ENCODE measurements at regions not wholly inside any gene's neighbourhood (a gene's known extent, or its start where the extent isn't known, plus 50 kb on each side); places are given as distances from the start of the nearest gene placed in this dataset.

GRCh38 chr12:77343291-77343690 lies 277.9 kb upstream of the E2F7 start:
- DNase-seq: no peak

- DNase-seq: no peak
These were observed 276.9 kb upstream of the E2F7 start for GRCh38 chr12:77342253-77342652.

GRCh38 chr12:77339610-77340009 lies 274.2 kb upstream of the E2F7 start:
- DNase-seq: no peak

DNA sequence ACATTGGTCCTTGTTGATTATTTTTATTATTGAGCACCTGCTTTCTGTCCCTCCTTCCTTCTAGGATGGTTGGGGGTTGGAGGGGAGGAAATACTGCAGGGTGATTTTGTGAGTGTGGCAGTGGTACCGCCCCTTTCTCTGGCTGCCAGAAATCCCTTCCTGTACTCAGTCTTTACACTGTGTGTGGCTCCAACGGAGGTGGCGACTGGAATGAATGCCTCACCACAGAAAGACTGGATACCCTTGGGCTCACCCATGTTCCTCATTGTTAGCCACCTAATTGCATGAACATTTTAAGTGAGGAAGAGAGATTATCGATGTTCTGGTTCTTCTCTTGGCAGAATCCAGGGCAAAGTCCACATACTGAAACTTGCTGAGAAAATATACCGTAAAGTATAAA lies 272.0 kb upstream of the E2F7 start:
- DNase-seq: no peak

- no peak for DNase-seq
These were observed 269.4 kb upstream of the E2F7 start for GRCh38 chr12:77334806-77335205.

- DNase-seq: no peak
These were observed 263.0 kb upstream of the E2F7 start for GRCh38 chr12:77328326-77328725.

DNA sequence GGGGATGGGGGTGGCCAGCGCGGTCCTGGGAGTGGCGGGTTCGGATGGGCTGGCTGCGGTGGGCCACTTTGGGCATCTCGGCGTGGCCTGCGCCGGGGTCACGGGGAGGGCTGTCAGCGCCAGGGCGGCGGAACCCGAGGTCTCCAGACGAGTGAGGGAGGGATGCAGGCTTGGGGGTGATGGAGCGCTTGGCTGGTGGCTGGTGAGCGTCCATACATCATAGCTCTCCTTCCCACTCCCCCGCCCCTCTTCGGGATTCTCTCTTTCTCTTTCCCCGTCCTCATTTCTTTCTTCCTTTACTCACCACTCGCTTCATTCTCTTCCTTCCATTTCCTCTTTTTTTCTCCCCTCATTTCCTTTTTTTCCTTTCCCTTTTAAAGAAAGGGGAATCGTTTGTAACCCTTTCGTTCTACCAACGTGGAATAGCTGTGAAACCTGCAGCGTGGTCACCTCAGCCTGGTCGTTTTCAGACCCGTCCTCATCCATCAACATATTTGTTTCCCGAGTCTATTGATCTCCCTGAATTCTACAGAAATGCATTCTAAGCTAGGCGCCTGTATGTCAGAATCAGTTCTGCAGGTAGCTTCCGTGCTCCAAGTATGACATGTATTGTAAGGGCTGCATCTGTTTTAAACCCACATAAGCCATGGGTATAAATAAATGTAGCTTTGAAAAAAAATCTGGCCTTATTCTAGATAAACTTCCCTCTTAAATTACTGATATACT lies 260.3 kb upstream of the E2F7 start:
- DNase-seq: no peak

DNA sequence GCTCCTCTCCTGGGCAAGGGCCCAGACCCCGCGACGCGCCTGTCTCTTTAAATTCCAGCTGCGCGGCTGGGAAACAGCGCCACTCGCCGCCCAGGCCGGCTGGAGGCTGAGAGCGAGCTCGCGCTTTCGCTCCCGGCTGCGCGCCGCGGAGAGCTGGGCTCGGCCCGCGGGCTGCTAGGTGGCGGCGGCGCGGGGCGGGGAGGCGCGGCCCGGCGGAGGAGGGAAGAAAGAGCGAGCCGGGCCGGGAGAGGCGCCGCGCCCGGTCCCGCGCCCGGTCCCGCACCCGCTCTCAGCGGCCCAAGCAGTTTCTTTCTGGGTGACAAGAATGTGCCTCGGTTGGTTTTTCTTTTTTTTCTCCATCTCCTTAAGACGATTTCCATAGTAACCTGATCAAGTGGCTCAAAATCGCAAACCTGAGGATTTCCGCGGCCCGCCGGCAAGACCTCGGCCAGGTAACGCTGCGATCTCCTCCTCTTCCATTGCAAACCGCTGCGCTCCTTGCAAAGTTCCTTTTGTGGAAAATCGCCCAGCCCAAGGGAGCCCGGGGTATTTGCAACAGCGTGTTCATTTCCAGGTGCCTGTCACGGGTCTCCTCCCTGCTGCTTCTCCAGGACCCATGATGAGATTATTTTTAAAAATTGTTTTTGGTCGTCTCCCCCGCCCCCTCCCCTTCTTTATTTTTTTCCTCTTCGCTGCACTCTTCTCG lies 259.5 kb upstream of the E2F7 start:
- DNase-seq: peak in 1 of 2 experiments; percentile 5

- no peak for DNase-seq
These were observed 259.0 kb upstream of the E2F7 start for GRCh38 chr12:77324416-77324762.

DNA sequence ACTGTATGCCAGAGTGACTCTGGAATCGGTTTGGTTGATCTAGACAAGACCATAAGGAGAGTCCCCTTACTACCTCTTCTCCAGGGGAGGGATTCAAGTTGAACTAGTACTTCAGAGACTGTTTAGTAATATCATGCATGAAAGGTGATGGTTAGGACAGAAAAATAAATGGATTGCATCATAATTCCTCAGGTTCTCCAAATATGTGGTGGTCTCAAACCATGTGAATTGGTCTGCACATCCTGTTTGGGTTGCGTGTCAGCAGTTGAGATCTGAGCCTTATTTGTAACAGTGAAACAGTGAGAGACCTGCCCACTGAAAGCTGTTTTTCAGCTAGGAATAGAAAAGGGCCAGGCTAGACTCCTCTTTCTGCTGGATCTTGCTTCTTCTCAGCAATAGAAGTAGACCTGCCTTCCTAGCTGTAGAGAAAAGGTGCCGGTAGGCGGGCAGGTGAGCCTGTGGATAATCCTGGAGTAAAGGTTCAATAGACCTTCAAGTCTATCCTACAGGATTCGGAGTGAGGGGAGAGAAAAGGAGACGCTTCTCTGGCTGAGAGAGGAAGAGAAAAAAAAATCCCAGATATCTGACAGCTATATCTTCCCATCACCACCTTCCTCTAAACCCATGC lies 258.5 kb upstream of the E2F7 start:
- DNase-seq: no peak

- DNase-seq: no peak
These were observed 253.8 kb upstream of the E2F7 start for GRCh38 chr12:77319166-77319565.

- DNase-seq: no peak
These were observed 250.0 kb upstream of the E2F7 start for GRCh38 chr12:77315407-77315806.

GRCh38 chr12:77314378-77315052 lies 249.1 kb upstream of the E2F7 start:
- DNase-seq: no peak

DNA sequence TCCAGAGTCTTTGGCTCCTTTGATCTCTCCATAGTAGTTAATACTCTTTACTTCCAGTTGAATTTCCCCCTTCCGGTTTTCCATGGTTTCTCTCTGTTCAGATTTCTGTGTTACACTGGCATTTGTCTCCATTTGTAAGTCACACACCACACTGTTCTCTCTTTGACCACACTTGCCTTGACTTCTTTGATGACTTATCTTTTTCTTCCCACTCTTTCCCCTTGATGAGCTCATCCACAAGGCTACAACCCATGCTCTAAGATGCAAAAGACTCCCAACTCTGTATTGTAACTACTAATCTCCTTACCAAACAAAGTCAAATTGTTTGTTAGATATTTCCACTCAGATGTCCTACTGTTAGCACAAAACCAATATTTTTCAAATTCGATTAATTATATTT lies 242.7 kb upstream of the E2F7 start:
- no peak for DNase-seq

- DNase-seq: no peak
These were observed 235.4 kb upstream of the E2F7 start for GRCh38 chr12:77300811-77301210.

- no peak for DNase-seq
These were observed 234.7 kb upstream of the E2F7 start for GRCh38 chr12:77299910-77300669.

DNA sequence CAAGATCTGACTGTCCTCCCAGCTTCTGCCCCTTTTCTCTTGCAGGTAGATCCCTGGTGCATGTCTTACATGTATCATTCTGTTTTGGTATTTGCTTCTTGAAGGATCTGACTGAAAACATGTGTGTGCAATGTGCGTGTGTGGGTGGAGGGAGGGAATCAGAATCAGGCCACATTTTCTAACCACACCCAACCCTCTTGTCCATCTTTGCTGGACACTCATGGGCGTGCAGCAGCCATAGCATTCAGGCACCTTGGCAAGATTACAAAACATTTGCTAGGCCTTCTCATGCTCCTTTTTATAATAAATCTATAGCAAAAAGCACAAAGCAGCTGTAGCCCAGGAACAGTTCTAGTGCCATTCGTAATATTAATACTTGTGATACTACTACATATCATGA lies 233.6 kb upstream of the E2F7 start:
- no peak for DNase-seq

DNA sequence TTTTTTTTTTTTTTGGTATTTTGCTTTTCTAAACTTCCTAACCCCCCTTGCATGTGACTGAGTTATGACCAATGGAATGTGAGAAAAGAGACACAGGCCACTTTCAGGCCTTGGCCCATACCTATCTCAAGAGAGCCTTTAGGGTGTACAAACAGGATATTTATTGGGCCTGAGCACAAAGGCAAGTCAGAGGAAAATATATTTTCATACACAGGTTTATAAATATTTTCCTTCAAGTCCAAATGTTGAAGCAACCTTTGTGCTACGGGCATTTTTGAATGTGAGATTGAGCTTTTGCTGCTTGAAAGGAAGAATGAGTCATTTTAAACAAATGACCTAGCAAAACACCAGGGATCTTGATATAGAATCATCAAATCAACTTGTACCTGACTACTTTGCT lies 228.6 kb upstream of the E2F7 start:
- DNase-seq: no peak

DNA sequence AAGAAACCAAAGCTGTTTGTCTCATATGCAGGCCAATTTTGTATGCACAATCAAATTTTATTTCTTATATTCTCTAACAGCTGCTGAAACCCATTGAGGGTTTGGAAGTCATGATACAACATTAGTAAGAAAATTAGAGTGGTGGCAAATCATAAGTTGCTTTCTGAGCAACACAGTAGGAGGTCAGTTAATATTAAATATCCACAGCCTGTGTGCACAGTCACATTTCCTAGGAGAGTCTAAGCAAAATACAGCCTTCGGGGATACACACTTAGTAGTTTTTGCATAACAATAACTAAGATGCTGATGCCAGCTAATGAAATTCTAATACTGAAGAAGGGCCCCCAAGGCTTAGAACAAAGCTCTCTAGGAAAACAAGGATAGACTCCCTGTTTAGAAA lies 209.6 kb upstream of the E2F7 start:
- DNase-seq: no peak

- no peak for DNase-seq
These were observed 208.5 kb upstream of the E2F7 start for GRCh38 chr12:77273898-77274297.

GRCh38 chr12:77256956-77257355 lies 191.6 kb upstream of the E2F7 start:
- DNase-seq: no peak

- no peak for DNase-seq
These were observed 188.0 kb upstream of the E2F7 start for GRCh38 chr12:77253321-77253720.

DNA sequence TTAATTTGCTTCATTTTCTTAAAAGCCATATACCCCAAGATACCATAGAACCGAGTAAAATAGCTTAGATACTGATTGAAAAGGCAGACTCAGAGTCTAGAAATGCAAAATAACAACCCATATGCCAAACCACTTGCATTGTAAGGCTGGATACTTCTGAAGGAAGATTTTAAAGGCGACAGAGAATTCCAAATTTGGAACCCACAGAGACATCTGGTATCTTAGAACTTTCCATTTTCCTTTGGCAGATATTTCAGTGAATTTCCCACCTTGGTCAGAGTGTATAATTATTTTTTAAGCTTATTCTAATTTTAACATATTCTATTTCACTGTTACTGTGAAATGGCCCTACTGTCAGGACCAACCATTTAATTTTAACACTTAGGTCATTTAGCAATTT lies 186.4 kb upstream of the E2F7 start:
- no peak for DNase-seq
